NCI-H1694 treated with DMSO at 0.1 percent for 48 hours (cell line): ENCODE measurements at regions not wholly inside any gene's neighbourhood (a gene's known extent, or its start where the extent isn't known, plus 50 kb on each side); places are given as distances from the start of the nearest gene placed in this dataset.

Experiments used
- DNase-seq: peaks from one replicate; lab custom pipeline; 2025; lab: John Stamatoyannopoulos, UW

DNA sequence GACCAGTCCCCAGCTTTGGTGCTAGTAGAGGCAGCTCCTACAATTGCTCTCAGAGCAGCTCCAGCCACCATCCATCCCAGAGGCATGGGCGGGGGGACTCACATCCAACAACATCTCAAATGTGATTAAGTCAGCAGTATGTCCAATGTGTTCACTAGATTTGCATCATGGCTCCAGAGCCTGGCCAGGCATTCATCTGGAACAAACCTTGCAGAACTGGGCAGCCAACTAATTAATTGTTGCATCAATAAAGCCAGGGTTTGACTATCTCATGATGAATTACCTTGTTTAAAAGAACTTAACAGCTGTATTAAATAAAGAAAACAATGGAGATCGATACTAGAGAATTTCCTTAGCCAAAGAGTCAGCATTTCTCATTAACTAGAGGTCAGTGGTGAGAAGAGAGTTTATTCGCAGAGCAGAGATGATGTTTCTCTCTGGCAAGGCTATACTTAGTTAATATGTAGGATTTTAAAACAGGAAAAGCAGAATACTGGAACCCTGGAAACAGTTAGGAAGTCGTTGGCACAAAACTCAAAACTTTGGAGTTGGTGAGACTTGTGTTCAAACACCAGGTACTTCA is 494.4 kb downstream of the GRIN2A start:
- DNase-seq: no peak

DNA sequence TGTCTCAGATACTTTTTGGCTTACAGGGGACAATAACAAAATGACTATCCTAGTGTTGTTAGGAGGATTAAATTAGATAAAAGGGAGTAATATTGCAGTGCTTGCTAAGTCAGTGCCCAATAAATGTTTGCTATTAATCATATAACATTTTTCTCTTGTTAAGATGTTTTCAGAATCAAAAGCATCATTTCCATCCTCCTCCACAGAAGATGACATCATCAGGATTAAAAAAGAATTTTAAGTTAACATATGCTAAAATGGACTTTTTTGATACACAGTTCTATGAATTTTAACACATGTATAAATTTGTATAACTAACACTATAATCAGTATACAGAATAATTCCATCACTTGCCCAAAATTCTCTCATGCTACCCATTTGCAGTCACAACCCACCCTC is 492.6 kb downstream of the GRIN2A start:
- no peak for DNase-seq

DNA sequence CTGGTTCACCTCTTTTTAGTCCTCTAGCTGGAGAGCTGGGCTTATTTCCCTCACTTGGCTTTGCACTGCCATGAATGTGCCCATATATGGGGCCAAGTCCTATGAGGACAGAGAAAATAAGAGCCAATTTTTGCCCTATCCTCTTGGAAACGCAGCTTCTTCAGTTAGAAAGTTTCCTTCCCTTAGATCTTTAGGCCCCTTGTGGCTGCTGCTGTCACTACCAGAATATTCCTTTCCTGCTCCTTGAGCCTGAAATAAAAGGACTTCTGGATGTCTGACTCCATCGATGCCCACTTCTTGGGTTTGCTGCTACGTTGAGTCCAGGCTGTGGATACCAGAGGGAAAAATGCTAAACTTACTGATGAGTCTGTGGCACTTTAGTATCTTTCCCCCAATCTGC is 487.1 kb downstream of the GRIN2A start:
- no peak for DNase-seq
